ENCODE measurements at regions not wholly inside any gene's neighbourhood (a gene's known extent, or its start where the extent isn't known, plus 50 kb on each side); places are given as distances from the start of the nearest gene placed in this dataset.

DNA sequence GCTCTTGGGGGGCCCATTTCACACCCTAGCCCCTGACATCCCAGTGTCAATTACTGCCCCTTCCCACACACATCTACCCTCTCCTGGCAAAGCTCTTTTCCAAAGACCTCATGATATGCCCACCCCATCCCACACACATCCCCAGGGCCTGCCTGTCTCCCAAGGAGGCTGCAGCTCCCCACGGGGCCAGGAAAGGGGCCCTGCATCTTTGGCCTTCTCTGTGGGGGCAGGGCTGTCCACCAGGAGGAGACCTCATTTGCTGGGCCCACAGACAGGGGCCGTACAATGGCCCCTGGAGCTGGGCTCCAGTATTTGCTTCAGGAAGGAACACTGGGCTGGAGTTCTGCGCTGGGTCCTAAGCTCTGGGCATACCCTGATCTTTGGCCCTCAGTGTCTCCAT is 65.6 kb upstream of the RUNX3 start:
- H3K9me3 ChIP-seq: peaks cover 0 to 12% (median 0%) of the 10 kb centered on the region in 12 donors
- H3K4me1 ChIP-seq: peaks cover 0 to 22% (median 0%) of the 10 kb centered on the region in 12 donors
- H3K27ac ChIP-seq: no peak overlapping the region
- no peaks in the 10 kb centered on the region for H3K36me3 ChIP-seq
- peaks cover 0 to 30% (median 0%) of the 10 kb centered on the region in 9 donors for H3K27me3 ChIP-seq
- no peak overlapping the region for H3K4me3 ChIP-seq
- no peak for DNase-seq
- TF ChIP-seq, protein P1, sequence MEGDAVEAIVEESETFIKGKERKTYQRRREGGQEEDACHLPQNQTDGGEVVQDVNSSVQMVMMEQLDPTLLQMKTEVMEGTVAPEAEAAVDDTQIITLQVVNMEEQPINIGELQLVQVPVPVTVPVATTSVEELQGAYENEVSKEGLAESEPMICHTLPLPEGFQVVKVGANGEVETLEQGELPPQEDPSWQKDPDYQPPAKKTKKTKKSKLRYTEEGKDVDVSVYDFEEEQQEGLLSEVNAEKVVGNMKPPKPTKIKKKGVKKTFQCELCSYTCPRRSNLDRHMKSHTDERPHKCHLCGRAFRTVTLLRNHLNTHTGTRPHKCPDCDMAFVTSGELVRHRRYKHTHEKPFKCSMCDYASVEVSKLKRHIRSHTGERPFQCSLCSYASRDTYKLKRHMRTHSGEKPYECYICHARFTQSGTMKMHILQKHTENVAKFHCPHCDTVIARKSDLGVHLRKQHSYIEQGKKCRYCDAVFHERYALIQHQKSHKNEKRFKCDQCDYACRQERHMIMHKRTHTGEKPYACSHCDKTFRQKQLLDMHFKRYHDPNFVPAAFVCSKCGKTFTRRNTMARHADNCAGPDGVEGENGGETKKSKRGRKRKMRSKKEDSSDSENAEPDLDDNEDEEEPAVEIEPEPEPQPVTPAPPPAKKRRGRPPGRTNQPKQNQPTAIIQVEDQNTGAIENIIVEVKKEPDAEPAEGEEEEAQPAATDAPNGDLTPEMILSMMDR (IDR thresholded peaks at IDR 0.05): no peak
- ATAC-seq: no peak
- 66 to 78% (median 69%) methylated on average over 3 of the region's 3 CpGs for WGBS, 4 donors
- intact Hi-C loops (cut with DNase I): no loop called here

DNA sequence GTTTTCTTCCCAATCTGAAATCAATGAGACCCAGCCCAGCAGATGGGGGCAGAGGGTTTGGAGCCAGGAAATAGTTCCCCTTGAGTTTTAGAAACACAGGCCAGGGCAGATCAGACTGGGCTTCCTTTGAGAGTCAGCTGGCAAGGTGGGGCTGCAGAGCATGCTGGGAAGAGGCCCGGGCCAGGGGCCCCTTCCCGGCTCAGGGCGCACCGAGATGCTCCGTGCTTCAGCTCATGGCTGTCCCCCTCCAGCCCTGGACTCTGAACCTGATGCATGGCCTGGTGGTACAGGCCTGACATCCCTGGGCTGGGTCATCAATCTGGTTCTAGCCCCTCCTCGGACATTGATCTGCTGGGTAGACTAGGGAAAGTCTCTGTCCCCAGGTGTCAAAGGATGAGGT is 65.1 kb upstream of the RUNX3 start:
- ATAC-seq: no peak
- 88 to 96% (median 91%) methylated on average over 6 of the region's 6 CpGs for WGBS, 4 donors
- intact Hi-C loops (cut with DNase I): no loop called here
- no peak overlapping the region for H3K4me3 ChIP-seq
- no peak for DNase-seq
- H3K36me3 ChIP-seq: no peaks in the 10 kb centered on the region
- H3K27ac ChIP-seq: no peak overlapping the region
- H3K27me3 ChIP-seq: peaks cover 0 to 35% (median 0%) of the 10 kb centered on the region in 9 donors
- peaks cover 0 to 27% (median 0%) of the 10 kb centered on the region in 12 donors for H3K4me1 ChIP-seq
- H3K9me3 ChIP-seq: peaks cover 0 to 12% (median 0%) of the 10 kb centered on the region in 12 donors
- TF ChIP-seq POLR2A (IDR thresholded peaks at IDR 0.05): no peak
- TF ChIP-seq, protein P1 (IDR thresholded peaks at IDR 0.05): no peak

DNA sequence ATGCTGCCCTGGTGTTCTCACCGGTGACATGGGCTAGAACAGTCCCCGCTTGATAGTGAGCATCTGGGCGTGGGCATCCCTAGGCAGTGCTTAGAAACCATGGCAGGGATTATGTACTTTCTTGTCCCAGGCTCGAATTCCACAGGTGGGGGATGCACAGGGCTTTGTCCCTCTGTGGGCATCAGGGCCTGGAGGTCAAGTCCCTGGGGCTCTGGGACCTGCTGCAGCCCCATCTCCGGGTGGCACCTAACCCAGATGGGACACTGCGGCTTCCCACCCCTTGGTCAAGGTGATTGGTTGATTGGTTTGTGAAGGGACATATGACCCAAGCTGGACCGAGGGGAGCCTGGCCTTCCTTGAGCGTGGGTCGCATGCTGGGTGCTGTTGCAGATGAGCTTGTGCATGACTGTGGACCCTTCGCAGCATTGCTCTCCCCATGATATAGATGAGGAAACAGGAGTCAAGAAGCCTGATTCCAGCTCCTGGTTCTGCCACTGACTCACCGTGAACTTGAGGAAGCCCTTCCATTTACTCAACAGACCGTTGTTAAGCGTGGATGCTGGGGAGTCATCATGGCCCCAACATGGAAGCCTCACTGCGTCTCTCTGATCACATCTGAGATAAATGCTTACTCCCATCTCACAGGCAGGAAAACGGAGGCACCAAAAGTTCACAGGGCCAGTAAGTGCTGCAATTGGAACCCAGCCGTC is 64.0 kb upstream of the RUNX3 start:
- Histone ChIP-seq H3K4me1 (peaks cover 0 to 28% (median 0%) of the 10 kb centered on the region in 12 donors), H3K9me3 (peaks cover 0 to 12% (median 0%) of the 10 kb centered on the region in 12 donors), H3K27me3 (peaks cover 0 to 40% (median 0%) of the 10 kb centered on the region in 9 donors), H3K27ac (no peak overlapping the region), H3K36me3 (no peaks in the 10 kb centered on the region), H3K4me3 (no peak overlapping the region)
- DNase-seq: no peak
- intact Hi-C loops (cut with DNase I): no loop called here
- WGBS, 4 donors: 82 to 93% (median 87%) methylated on average over 12 to 16 of the region's 16 CpGs
- no peak for TF ChIP-seq POLR2A (IDR thresholded peaks at IDR 0.05)
- TF ChIP-seq, protein P1 (IDR thresholded peaks at IDR 0.05): no peak
- ATAC-seq: no peak

DNA sequence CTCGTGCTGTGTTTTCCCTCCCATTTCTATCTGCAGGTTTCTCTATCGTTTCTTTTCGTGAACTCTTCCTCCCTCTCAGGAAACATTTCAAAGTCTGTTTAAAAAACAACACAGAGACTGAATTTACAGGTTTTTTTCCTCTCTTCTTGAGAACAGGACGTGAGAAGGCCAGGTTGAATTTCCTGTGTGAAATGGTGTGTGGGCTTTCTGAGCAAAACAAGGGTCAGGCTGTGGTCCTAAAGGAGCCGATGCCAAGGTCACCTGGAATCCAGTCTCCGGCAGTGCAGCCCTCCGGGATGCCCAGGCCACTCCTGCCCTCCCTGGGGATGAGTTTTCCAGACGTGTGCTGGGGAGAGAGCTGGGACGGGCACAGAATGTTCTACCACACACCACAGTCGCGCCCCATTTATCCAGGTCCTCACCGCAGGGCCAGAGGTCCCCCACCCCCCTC is 62.7 kb upstream of the RUNX3 start:
- WGBS, 4 donors: 58 to 71% (median 61%) methylated on average over 12 of the region's 12 CpGs
- Histone ChIP-seq H3K9me3 (peaks cover 0 to 12% (median 0%) of the 10 kb centered on the region in 12 donors), H3K36me3 (no peaks in the 10 kb centered on the region), H3K4me3 (no peak overlapping the region), H3K27ac (peak overlapping the region in 1 of 12 donors; percentile 84), H3K4me1 (peaks cover 0 to 28% (median 0%) of the 10 kb centered on the region in 12 donors), H3K27me3 (peaks cover 0 to 47% (median 3%) of the 10 kb centered on the region in 9 donors)
- DNase-seq: no peak
- intact Hi-C loops (cut with DNase I): no loop called here
- TF ChIP-seq, protein P1 (IDR thresholded peaks at IDR 0.05): no peak
- no peak for TF ChIP-seq POLR2A (IDR thresholded peaks at IDR 0.05)
- ATAC-seq: no peak
